IMR-90 (cell line): ENCODE measurements at regions not wholly inside any gene's neighbourhood (a gene's known extent, or its start where the extent isn't known, plus 50 kb on each side); places are given as distances from the start of the nearest gene placed in this dataset.
"Not testable (repeated sequence)": the region's sequence is repeated elsewhere in the genome, so short reads cannot be mapped to it uniquely, and the experiment has no call there.

Experiments used
- ATAC-seq: fragments of 200-7000 bp; cut with Tn5 transposase; 2 replicates; pipeline ENCODE4 v1.9.1; 2020; ENCODE audit warnings: low read depth, mild to moderate bottlenecking, moderate library complexity
- BruUV-seq: library from RNA; stranded (reverse); fragments of 400-500 nt; replicated peaks from 2 replicates; lab custom pipeline; 2021; lab: Mats Ljungman, UMichigan
- CTCF ChIA-PET: fragments of 300-600 bp; formaldehyde crosslinking; extraction: SDS; loops from one replicate; lab custom pipeline; 2021; ENCODE audit warnings: antibody characterized with exemption; lab: Yijun Ruan, JAX
- POLR2A ChIA-PET: fragments of 300-600 bp; sonication (Branson Sonifier 250); formaldehyde crosslinking; loops from one replicate; lab custom pipeline; 2022; ENCODE audit warnings: antibody characterized with exemption; ENCODE audit not compliant: unreplicated experiment; lab: Charles Lee
- DNase-seq: peaks from one replicate; pipeline ENCODE4 v3.0.0; 2013
- H2AFZ ChIP-seq: replicated peaks from 2 replicates; pipeline ENCODE3; 2013; ENCODE audit warnings: low read length, mild to moderate bottlenecking; ENCODE audit not compliant: poor library complexity
- H2AK5ac ChIP-seq: 2 replicates; pipeline ENCODE4 v1.6.1; 2013; ENCODE audit warnings: low read depth, low read length, inconsistent platforms
- H2AK9ac ChIP-seq: replicated peaks from 2 replicates; pipeline ENCODE3; 2013; ENCODE audit warnings: mild to moderate bottlenecking, low read depth, low read length, moderate library complexity; ENCODE audit not compliant: poor library complexity
- H2BK120ac ChIP-seq: 2 replicates; pipeline ENCODE4 v1.6.1; 2013; ENCODE audit warnings: low read depth, low read length, inconsistent platforms
- H2BK15ac ChIP-seq: 3 replicates; pipeline ENCODE4 v1.6.1; 2013; ENCODE audit warnings: low read depth, low read length, inconsistent platforms
- H2BK20ac ChIP-seq: 2 replicates; pipeline ENCODE4 v1.6.1; 2013; ENCODE audit warnings: low read depth, mild to moderate bottlenecking, inconsistent platforms, low read length, moderate library complexity
- H2BK5ac ChIP-seq: 2 replicates; pipeline ENCODE4 v1.6.1; 2013; ENCODE audit warnings: mild to moderate bottlenecking, low read depth, low read length, inconsistent platforms; ENCODE audit not compliant: poor library complexity, severe bottlenecking
- H3K14ac ChIP-seq: replicated peaks from 2 replicates; pipeline ENCODE4 v1.6.1; 2013; ENCODE audit warnings: low read depth, low read length, inconsistent platforms
- H3K18ac ChIP-seq: 2 replicates; pipeline ENCODE4 v1.6.1; 2013; ENCODE audit warnings: low read depth, low read length, control low read depth
- H3K23ac ChIP-seq: 2 replicates; pipeline ENCODE4 v1.6.1; 2013; ENCODE audit warnings: low read depth, low read length, inconsistent platforms
- H3K27ac ChIP-seq: 2 replicates; pipeline ENCODE4 v1.5.1; 2013; ENCODE audit warnings: mild to moderate bottlenecking, control low read depth, low read length; ENCODE audit not compliant: insufficient read depth
- H3K27me3 ChIP-seq: 2 replicates; pipeline ENCODE4 v1.6.1; 2013; ENCODE audit warnings: low read length; ENCODE audit not compliant: control insufficient read depth, insufficient read depth
- H3K36me3 ChIP-seq: 2 replicates; pipeline ENCODE4 v1.6.1; 2013; ENCODE audit warnings: low read length, mixed read lengths; ENCODE audit not compliant: control insufficient read depth, insufficient read depth
- H3K4ac ChIP-seq: 2 replicates; pipeline ENCODE4 v1.6.1; 2013; ENCODE audit warnings: low read depth, low read length, inconsistent platforms
- H3K4me1 ChIP-seq: 2 replicates; pipeline ENCODE4 v1.6.1; 2013; ENCODE audit warnings: low read length, mixed read lengths; ENCODE audit not compliant: control insufficient read depth, insufficient read depth
- H3K4me2 ChIP-seq: 2 replicates; pipeline ENCODE4 v1.6.1; 2013; ENCODE audit warnings: low read depth, mild to moderate bottlenecking, control low read depth, low read length, moderate library complexity
- H3K4me3 ChIP-seq: 2 replicates; pipeline ENCODE4 v1.5.1; 2013; ENCODE audit warnings: low read depth, mild to moderate bottlenecking, control low read depth, low read length, moderate library complexity; ENCODE audit not compliant: insufficient read depth
- H3K56ac ChIP-seq: 2 replicates; pipeline ENCODE4 v1.6.1; 2013; ENCODE audit warnings: low read length, inconsistent platforms; ENCODE audit not compliant: insufficient read depth; ENCODE audit errors: extremely low read depth
- H3K79me1 ChIP-seq, 2 experiments: 2 replicates each; pipeline ENCODE4 v1.6.1; 2013; ENCODE audit warnings: low read length in 2 of 2, inconsistent platforms in 1 of 2, low read depth in 1 of 2
- H3K9ac ChIP-seq: 2 replicates; pipeline ENCODE4 v1.6.1; 2013; ENCODE audit warnings: low read depth, low read length, control low read depth
- H3K9me1 ChIP-seq: 2 replicates; pipeline ENCODE4 v1.6.1; 2013; ENCODE audit warnings: low read length, inconsistent platforms; ENCODE audit not compliant: insufficient read depth
- H3K9me3 ChIP-seq: 2 replicates; pipeline ENCODE4 v1.6.1; 2013; ENCODE audit warnings: low read length; ENCODE audit not compliant: control insufficient read depth, insufficient read depth
- H4K20me1 ChIP-seq: 2 replicates; pipeline ENCODE4 v1.6.1; 2013; ENCODE audit warnings: low read length, inconsistent platforms; ENCODE audit not compliant: insufficient read depth
- H4K5ac ChIP-seq: 2 replicates; pipeline ENCODE4 v1.6.1; 2013; ENCODE audit warnings: mild to moderate bottlenecking, low read depth, low read length, control low read depth
- H4K8ac ChIP-seq, 2 experiments: 2 replicates each; pipeline ENCODE4 v1.6.1; 2013; ENCODE audit warnings: low read depth in 2 of 2, low read length in 2 of 2, control low read depth in 1 of 2, inconsistent platforms in 1 of 2
- H4K91ac ChIP-seq: 2 replicates; pipeline ENCODE4 v1.6.1; 2013; ENCODE audit warnings: low read depth, low read length, inconsistent platforms; ENCODE audit not compliant: insufficient read depth
- WGBS, 2 experiments: methylation state at CpG; one replicate each; pipeline versions ENCODE4 v1.1.5 to v1.1.7; 2013; ENCODE audit warnings: missing lambda C conversion rate in 2 of 2; ENCODE audit not compliant: insufficient read length in 1 of 2; ENCODE audit errors: extremely low coverage in 2 of 2; 5-methylcytosine and 5-hydroxymethylcytosine counted together
- dilution Hi-C: fragments of 300-500 bp; cut with HindIII; formaldehyde crosslinking; loops from one replicate; pipeline ENCODE4 v1.14.3; 2018; ENCODE audit warnings: low sequenced_read_pairs; ENCODE audit not compliant: unreplicated experiment
- in situ Hi-C: fragments of 300-500 bp; cut with MboI; formaldehyde crosslinking; loops from 3 replicates; pipeline ENCODE4 v1.14.3; 2019; ENCODE audit warnings: low sequenced_read_pairs, inconsistent platforms, mixed read lengths
- intact Hi-C: fragments of 100-400 bp; cut with micrococcal nuclease; formaldehyde crosslinking; loops from 2 replicates; pipeline ENCODE4 v1.10.0; 2022

GRCh38 chr6:166249061-166249785, 59.0 kb downstream of the PRR18 start:
- H3K9ac ChIP-seq, H4K5ac ChIP-seq, H3K23ac ChIP-seq, H3K14ac ChIP-seq, H3K27ac ChIP-seq, H2BK5ac ChIP-seq, H4K8ac ChIP-seq, H3K9me3 ChIP-seq, BruUV-seq, H2BK20ac ChIP-seq, H4K20me1 ChIP-seq, H3K4me3 ChIP-seq, H2AK9ac ChIP-seq, H2AFZ ChIP-seq, H4K91ac ChIP-seq, H3K36me3 ChIP-seq, H3K4me2 ChIP-seq, H3K56ac ChIP-seq, H3K18ac ChIP-seq, H3K9me1 ChIP-seq, H2AK5ac ChIP-seq, dilution Hi-C loops, H2BK120ac ChIP-seq, H3K4me1 ChIP-seq, CTCF ChIA-PET, DNase-seq, H3K79me1 ChIP-seq, in situ Hi-C loops, POLR2A ChIA-PET, H3K4ac ChIP-seq, intact Hi-C loops, H2BK15ac ChIP-seq: not testable (repeated sequence)
- ATAC-seq, result 0 out of 2 replicates have a peak, but pooled peaks have one; percentile 42
- H3K27me3 ChIP-seq, result peaks cover 20% of the 10 kb centered on the region
- WGBS, 2 experiments, result 82% methylated on average over 6 of the region's 16 CpGs; no CpG with 5 or more reads in 1 of the 2 experiments
